ENCODE measurements at regions not wholly inside any gene's neighbourhood (a gene's known extent, or its start where the extent isn't known, plus 50 kb on each side); places are given as distances from the start of the nearest gene placed in this dataset.

DNA sequence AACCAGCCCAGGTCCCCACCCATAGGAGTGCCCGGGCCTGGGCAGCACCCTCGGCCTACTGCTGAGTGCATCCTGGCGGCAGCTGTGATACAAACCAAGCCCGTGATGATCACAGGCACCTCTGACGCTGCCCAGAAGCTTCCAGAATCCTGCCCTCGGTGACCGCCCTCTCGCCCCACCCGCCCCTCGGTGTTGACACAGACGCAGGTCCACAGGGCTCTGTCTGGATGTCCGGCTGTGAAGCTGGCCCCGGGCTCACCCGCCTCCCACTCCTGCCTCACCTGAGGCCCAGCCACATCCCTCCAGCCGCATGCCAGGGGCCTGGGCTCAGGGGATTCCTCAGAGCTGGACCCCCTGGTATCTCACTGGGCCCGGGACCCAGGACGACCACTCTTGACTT is 191.0 kb downstream of the BRD1 start (continued):
- TF ChIP-seq, protein P1, sequence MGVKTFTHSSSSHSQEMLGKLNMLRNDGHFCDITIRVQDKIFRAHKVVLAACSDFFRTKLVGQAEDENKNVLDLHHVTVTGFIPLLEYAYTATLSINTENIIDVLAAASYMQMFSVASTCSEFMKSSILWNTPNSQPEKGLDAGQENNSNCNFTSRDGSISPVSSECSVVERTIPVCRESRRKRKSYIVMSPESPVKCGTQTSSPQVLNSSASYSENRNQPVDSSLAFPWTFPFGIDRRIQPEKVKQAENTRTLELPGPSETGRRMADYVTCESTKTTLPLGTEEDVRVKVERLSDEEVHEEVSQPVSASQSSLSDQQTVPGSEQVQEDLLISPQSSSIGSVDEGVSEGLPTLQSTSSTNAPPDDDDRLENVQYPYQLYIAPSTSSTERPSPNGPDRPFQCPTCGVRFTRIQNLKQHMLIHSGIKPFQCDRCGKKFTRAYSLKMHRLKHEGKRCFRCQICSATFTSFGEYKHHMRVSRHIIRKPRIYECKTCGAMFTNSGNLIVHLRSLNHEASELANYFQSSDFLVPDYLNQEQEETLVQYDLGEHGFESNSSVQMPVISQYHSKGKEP (tag by site-specific recombination; IDR thresholded peaks at IDR 0.05), result no peak
- TF ChIP-seq, protein P2, sequence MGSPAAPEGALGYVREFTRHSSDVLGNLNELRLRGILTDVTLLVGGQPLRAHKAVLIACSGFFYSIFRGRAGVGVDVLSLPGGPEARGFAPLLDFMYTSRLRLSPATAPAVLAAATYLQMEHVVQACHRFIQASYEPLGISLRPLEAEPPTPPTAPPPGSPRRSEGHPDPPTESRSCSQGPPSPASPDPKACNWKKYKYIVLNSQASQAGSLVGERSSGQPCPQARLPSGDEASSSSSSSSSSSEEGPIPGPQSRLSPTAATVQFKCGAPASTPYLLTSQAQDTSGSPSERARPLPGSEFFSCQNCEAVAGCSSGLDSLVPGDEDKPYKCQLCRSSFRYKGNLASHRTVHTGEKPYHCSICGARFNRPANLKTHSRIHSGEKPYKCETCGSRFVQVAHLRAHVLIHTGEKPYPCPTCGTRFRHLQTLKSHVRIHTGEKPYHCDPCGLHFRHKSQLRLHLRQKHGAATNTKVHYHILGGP (tag by site-specific recombination; IDR thresholded peaks at IDR 0.05), result no peak

DNA sequence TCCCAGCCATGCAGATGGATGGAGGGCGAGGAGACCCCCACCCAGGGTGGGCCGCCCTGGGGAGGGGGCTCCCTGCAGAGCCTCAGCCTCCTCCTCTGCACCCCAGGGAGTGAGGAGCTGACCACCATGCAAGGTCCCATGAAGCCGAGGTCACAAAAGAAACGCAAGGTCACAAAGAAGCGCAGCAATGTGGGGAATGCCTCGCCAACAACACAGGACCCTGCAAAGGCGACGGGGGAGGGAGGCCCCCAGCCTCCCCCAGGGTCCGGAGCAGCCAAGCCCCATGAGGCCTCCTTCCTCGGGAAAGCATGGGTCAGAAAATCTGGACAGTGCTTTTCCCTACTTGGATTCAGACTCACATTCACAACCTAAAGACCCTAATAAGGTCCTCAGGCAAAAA is 191.5 kb downstream of the BRD1 start:
- ChIA-PET CTCF (no interaction called here), POLR2A (no interaction called here)
- H3K36me3 ChIP-seq (ENCODE audit: control insufficient read depth in 2 of 2, insufficient read depth in 1 of 2, low read length in 2 of 2), result no peaks in the 10 kb centered on the region

DNA sequence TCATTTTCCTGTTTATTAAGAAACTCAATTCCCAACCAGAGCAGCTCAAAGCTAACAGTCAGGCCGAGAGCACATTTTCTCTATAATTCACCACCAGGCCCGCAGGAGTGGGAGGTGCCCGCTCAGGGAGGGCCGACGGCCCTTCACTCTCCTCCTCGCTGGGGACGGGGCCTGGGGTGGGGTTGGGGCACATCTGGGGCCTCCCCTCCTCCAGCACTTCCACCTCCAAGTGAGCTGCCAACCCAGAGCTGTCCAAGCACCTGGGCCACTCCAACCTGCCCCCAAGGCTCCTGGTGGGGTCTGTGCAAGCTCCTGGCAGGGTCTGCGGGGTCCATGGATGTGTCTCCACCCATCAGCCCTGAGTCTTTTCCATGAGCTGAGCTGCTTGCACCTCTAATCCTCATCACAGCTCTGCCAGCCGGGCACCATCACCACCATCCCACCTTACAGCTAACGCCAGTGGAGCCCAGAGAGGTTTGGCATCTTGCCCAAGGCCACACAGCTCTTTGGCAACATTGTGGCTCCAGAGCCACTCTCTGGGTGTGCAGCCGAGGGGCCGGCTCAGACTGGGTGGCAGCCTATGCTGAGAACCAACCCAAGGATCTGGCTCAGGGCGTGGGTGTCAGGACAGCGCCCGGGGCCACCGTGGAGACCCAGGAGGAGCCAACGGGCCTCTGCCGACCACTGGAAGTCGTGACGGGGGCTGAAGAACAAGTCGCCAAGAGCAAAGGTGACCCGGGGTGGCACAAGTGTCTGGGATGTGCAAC is 193.5 kb downstream of the BRD1 start:
- Histone ChIP-seq H3K36me3 (ENCODE audit: control insufficient read depth in 2 of 2, insufficient read depth in 1 of 2, low read length in 2 of 2) (no peaks in the 10 kb centered on the region), H3K27ac (ENCODE audit: extremely low read depth, low read depth, low read length) (no peak overlapping the region), H3K4me3 (ENCODE audit: low read depth, low read length) (no peak overlapping the region), H3K9me3 (ENCODE audit: control insufficient read depth, insufficient read depth, low read depth, low read length) (no peaks in the 10 kb centered on the region), H3K4me1 (ENCODE audit: control insufficient read depth, insufficient read depth, low read length) (no peaks in the 10 kb centered on the region)
- CTCF ChIA-PET, result interaction anchor here (0.8 to 1.6 kb wide), 6 partner anchors 23 to 416 kb away, joined by 3 to 10 read pairs (median 4); no protein-coding TSS in a partner anchor
- POLR2A ChIA-PET, result interaction anchor here (0.6 kb wide), 1 partner anchor 118 kb away, joined by 3 read pairs; no protein-coding TSS in a partner anchor
- no peak for TF ChIP-seq ZNF10 (tag by site-specific recombination; IDR thresholded peaks at IDR 0.05)
- no peak for TF ChIP-seq ZBTB20 (tag by site-specific recombination; IDR thresholded peaks at IDR 0.05)
- TF ChIP-seq, protein P3, sequence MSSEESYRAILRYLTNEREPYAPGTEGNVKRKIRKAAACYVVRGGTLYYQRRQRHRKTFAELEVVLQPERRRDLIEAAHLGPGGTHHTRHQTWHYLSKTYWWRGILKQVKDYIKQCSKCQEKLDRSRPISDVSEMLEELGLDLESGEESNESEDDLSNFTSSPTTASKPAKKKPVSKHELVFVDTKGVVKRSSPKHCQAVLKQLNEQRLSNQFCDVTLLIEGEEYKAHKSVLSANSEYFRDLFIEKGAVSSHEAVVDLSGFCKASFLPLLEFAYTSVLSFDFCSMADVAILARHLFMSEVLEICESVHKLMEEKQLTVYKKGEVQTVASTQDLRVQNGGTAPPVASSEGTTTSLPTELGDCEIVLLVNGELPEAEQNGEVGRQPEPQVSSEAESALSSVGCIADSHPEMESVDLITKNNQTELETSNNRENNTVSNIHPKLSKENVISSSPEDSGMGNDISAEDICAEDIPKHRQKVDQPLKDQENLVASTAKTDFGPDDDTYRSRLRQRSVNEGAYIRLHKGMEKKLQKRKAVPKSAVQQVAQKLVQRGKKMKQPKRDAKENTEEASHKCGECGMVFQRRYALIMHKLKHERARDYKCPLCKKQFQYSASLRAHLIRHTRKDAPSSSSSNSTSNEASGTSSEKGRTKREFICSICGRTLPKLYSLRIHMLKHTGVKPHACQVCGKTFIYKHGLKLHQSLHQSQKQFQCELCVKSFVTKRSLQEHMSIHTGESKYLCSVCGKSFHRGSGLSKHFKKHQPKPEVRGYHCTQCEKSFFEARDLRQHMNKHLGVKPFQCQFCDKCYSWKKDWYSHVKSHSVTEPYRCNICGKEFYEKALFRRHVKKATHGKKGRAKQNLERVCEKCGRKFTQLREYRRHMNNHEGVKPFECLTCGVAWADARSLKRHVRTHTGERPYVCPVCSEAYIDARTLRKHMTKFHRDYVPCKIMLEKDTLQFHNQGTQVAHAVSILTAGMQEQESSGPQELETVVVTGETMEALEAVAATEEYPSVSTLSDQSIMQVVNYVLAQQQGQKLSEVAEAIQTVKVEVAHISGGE (tag by site-specific recombination; conservative IDR thresholded peaks at IDR 0.05; ENCODE audit: low read depth), result no peak
- TF ChIP-seq KLF7 (tag by site-specific recombination; IDR thresholded peaks at IDR 0.05; ENCODE audit: borderline replicate concordance), result no peak
- no peak for TF ChIP-seq GLIS1 (tag by site-specific recombination; IDR thresholded peaks at IDR 0.05)
- TF ChIP-seq ZNF768 (tag by site-specific recombination; IDR thresholded peaks at IDR 0.05), result no peak
- TF ChIP-seq ZNF366 (tag by site-specific recombination; conservative IDR thresholded peaks at IDR 0.05), result no peak
- TF ChIP-seq ZNF585B (tag by site-specific recombination; IDR thresholded peaks at IDR 0.05), result no peak

More for the DNA sequence above, 191.5 kb downstream of the BRD1 start:
- no peaks in the 10 kb centered on the region for H3K9me3 ChIP-seq (ENCODE audit: control insufficient read depth, insufficient read depth, low read depth, low read length)
- no peaks in the 10 kb centered on the region for H3K4me1 ChIP-seq (ENCODE audit: control insufficient read depth, insufficient read depth, low read length)
- no peak overlapping the region for H3K4me3 ChIP-seq (ENCODE audit: low read depth, low read length)
- TF ChIP-seq ZNF132 (tag by site-specific recombination; IDR thresholded peaks at IDR 0.05; ENCODE audit: borderline replicate concordance) (no peak), ZNF350 (tag by site-specific recombination; IDR thresholded peaks at IDR 0.05) (no peak), ZBTB20 (tag by site-specific recombination; IDR thresholded peaks at IDR 0.05) (no peak), ZNF701 (tag by site-specific recombination; IDR thresholded peaks at IDR 0.05) (no peak), ZNF837 (tag by site-specific recombination; IDR thresholded peaks at IDR 0.05) (no peak), ZBTB7A (tag by site-specific recombination; IDR thresholded peaks at IDR 0.05; ENCODE audit: low read depth) (no peak), ZNF274 (IDR thresholded peaks at IDR 0.05; ENCODE audit: low read length) (no peak), ZNF274 (tag by site-specific recombination; IDR thresholded peaks at IDR 0.05; ENCODE audit: borderline replicate concordance) (no peak), ZNF560 (tag by site-specific recombination; IDR thresholded peaks at IDR 0.05; ENCODE audit: borderline replicate concordance) (no peak), ZNF175 (tag by site-specific recombination; IDR thresholded peaks at IDR 0.05) (no peak), ZNF221 (tag by site-specific recombination; IDR thresholded peaks at IDR 0.05; ENCODE audit: borderline replicate concordance) (no peak), ZNF626 (tag by site-specific recombination; IDR thresholded peaks at IDR 0.05) (no peak), ZNF133 (tag by site-specific recombination; IDR thresholded peaks at IDR 0.05) (no peak)
- TF ChIP-seq, protein P3 (tag by site-specific recombination; conservative IDR thresholded peaks at IDR 0.05; ENCODE audit: low read depth), result no peak
- TF ChIP-seq, protein P4, sequence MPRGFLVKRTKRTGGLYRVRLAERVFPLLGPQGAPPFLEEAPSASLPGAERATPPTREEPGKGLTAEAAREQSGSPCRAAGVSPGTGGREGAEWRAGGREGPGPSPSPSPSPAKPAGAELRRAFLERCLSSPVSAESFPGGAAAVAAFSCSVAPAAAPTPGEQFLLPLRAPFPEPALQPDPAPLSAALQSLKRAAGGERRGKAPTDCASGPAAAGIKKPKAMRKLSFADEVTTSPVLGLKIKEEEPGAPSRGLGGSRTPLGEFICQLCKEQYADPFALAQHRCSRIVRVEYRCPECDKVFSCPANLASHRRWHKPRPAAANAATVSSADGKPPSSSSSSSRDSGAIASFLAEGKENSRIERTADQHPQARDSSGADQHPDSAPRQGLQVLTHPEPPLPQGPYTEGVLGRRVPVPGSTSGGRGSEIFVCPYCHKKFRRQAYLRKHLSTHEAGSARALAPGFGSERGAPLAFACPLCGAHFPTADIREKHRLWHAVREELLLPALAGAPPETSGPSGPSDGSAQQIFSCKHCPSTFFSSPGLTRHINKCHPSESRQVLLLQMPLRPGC (tag by site-specific recombination; IDR thresholded peaks at IDR 0.05), result no peak
- H3K27ac ChIP-seq (ENCODE audit: extremely low read depth, low read depth, low read length), result no peak overlapping the region
